ENCODE measurements at regions not wholly inside any gene's neighbourhood (a gene's known extent, or its start where the extent isn't known, plus 50 kb on each side); places are given as distances from the start of the nearest gene placed in this dataset.
"Not testable (repeated sequence)": the region's sequence is repeated elsewhere in the genome, so short reads cannot be mapped to it uniquely, and the experiment has no call there.

DNA sequence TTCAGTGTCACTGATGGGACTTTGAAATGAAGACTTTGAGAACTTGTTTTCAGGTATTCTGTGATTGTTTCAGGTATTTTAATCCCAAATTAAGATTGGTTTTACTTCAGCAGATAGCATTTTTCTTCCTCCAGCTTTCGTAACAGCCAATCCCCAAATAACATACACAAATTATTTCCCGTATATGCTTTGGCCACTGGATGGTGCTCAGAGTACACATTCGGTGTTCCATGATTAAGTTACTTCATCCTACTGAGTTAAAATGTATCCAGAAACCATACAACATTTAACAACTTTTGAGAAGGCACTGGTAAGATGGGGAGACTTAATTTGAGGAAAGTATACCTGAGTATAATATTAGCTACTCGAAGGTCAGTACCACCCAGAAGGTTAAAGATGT, 233.4 kb upstream of the FAM47A start:
- Mint-ChIP-seq H3K27ac (no peak overlapping the region), H3K27me3 (no peaks in the 10 kb centered on the region), H3K4me1 (no peaks in the 10 kb centered on the region), H3K9me3 (no peaks in the 10 kb centered on the region), H3K4me3 (no peak overlapping the region), H3K36me3 (no peaks in the 10 kb centered on the region)
- CTCF ChIA-PET, result no interaction called here
- no peak for DNase-seq

DNA sequence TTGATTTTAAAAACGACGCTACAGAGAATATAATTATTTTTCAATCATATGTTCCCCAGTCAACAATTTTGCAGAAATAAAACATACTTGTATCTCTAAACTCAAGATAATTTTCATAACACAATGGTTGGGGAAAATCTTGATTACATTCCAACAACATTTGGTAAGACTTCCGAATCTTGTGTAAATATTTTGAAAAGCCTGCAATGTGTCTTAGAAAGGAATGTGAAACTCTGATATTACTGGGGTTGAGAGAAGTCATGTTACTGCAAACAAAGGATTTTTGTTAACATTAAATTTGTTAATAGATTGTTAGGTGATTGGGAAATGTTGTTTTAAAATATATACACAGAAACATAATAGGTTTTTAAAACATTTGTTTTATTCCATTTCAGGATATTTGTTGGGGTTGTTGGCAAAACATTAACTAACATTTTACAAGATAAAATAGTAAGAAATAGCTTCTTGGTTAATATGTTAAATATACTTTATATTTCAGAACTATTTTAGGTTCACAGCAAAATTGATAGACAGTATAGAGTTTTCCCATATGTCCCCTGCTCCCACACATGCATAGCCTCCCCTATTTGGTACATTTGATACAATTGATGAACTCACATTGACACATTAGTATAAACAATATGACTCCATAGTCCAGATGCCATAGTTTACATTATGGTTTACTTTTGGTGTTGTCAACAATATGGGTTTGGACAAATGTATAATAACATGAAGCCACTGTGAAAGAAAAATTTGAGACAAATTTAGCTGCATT, 218.6 kb upstream of the FAM47A start:
- no peak overlapping the region for H3K27ac Mint-ChIP-seq
- H3K36me3 Mint-ChIP-seq, result no peaks in the 10 kb centered on the region
- DNase-seq, result no peak
- peaks cover 4% of the 10 kb centered on the region for H3K9me3 Mint-ChIP-seq
- CTCF ChIA-PET, result no interaction called here
- no peaks in the 10 kb centered on the region for H3K27me3 Mint-ChIP-seq
- H3K4me3 Mint-ChIP-seq, result no peak overlapping the region
- H3K4me1 Mint-ChIP-seq, result no peaks in the 10 kb centered on the region

- Mint-ChIP-seq H3K9me3 (peaks cover 4% of the 10 kb centered on the region), H3K27me3 (no peaks in the 10 kb centered on the region), H3K27ac (no peak overlapping the region), H3K4me3 (no peak overlapping the region), H3K4me1 (no peaks in the 10 kb centered on the region), H3K36me3 (no peaks in the 10 kb centered on the region)
- no peak for DNase-seq
- CTCF ChIA-PET, result no interaction called here
Measured at GRCh38 chrX:34343001-34343400, 210.9 kb upstream of the FAM47A start.

GRCh38 chrX:34341814-34342213, 209.7 kb upstream of the FAM47A start:
- CTCF ChIA-PET, result no interaction called here
- H3K27me3 Mint-ChIP-seq, result no peaks in the 10 kb centered on the region
- no peak overlapping the region for H3K4me3 Mint-ChIP-seq
- no peaks in the 10 kb centered on the region for H3K36me3 Mint-ChIP-seq
- H3K27ac Mint-ChIP-seq, result no peak overlapping the region
- peaks cover 2% of the 10 kb centered on the region for H3K9me3 Mint-ChIP-seq
- H3K4me1 Mint-ChIP-seq, result no peaks in the 10 kb centered on the region
- no peak for DNase-seq

DNA sequence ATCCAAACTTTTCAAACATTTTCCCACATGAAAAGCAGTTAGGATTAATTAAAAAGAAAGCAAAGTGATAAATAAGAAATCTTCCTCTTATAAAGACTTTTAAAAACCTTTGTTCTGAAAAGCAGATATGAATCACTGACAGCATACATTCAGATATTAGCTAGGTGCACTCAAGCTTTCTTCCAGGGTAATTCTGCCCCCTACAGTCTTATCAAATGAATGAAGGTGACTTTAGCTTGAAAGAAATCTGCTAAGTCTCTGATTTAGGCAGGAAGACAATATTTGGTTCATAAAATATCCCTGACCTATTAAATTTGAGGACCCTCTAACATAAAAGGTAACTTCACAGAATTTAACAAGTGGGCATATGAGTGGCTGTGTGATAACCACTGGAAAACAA, 209.1 kb upstream of the FAM47A start:
- no peak overlapping the region for H3K27ac Mint-ChIP-seq
- H3K36me3 Mint-ChIP-seq, result no peaks in the 10 kb centered on the region
- DNase-seq, result no peak
- CTCF ChIA-PET, result no interaction called here
- no peak overlapping the region for H3K4me3 Mint-ChIP-seq
- H3K9me3 Mint-ChIP-seq, result no peaks in the 10 kb centered on the region
- H3K4me1 Mint-ChIP-seq, result no peaks in the 10 kb centered on the region
- no peaks in the 10 kb centered on the region for H3K27me3 Mint-ChIP-seq

- no peak overlapping the region for H3K4me3 Mint-ChIP-seq
- no peaks in the 10 kb centered on the region for H3K36me3 Mint-ChIP-seq
- no peak for DNase-seq
- CTCF ChIA-PET, result no interaction called here
- H3K27ac Mint-ChIP-seq, result no peak overlapping the region
- no peaks in the 10 kb centered on the region for H3K9me3 Mint-ChIP-seq
- no peaks in the 10 kb centered on the region for H3K4me1 Mint-ChIP-seq
- no peaks in the 10 kb centered on the region for H3K27me3 Mint-ChIP-seq
Measured at GRCh38 chrX:34338046-34338445, 205.9 kb upstream of the FAM47A start.

GRCh38 chrX:34335376-34335775, 203.3 kb upstream of the FAM47A start:
- H3K36me3 Mint-ChIP-seq, DNase-seq, H3K9me3 Mint-ChIP-seq, H3K27ac Mint-ChIP-seq, H3K27me3 Mint-ChIP-seq, CTCF ChIA-PET, H3K4me3 Mint-ChIP-seq, H3K4me1 Mint-ChIP-seq: not testable (repeated sequence)

- no peaks in the 10 kb centered on the region for H3K4me1 Mint-ChIP-seq
- H3K27ac Mint-ChIP-seq, result no peak overlapping the region
- no peaks in the 10 kb centered on the region for H3K9me3 Mint-ChIP-seq
Measured at GRCh38 chrX:34332334-34332733, 200.2 kb upstream of the FAM47A start.

GRCh38 chrX:34325460-34325859, 193.3 kb upstream of the FAM47A start:
- CTCF ChIA-PET, result no interaction called here
- H3K27me3 Mint-ChIP-seq, result no peaks in the 10 kb centered on the region
- H3K4me3 Mint-ChIP-seq, result no peak overlapping the region
- no peak for DNase-seq
- H3K9me3 Mint-ChIP-seq, result no peaks in the 10 kb centered on the region
- no peaks in the 10 kb centered on the region for H3K36me3 Mint-ChIP-seq
- H3K27ac Mint-ChIP-seq, result no peak overlapping the region
- H3K4me1 Mint-ChIP-seq, result no peaks in the 10 kb centered on the region

More at GRCh38 chrX:34332334-34332733, 200.2 kb upstream of the FAM47A start:
- H3K27me3 Mint-ChIP-seq, result no peaks in the 10 kb centered on the region
- DNase-seq, result no peak
- CTCF ChIA-PET, result no interaction called here
- no peaks in the 10 kb centered on the region for H3K36me3 Mint-ChIP-seq
- no peak overlapping the region for H3K4me3 Mint-ChIP-seq

DNA sequence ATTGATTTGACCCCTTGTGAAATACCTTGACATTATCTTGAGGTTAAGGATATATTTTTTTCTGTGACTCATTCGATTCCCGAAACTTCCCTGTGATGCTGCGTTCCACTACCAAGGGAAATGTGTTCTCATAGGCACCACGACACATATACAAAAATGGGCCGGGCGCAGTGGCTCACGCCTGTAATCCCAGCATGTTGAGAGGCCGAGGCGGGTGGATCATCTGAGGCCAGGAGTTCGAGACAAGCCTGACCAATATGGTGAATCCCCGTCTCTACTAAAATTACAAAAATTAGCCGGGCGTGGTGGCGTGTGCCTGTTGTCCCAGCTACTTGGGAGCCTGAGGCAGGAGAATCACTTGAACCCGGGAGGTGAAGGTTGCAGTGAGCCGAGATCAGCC, 188.3 kb upstream of the FAM47A start:
- H3K9me3 Mint-ChIP-seq, DNase-seq, H3K27ac Mint-ChIP-seq, H3K36me3 Mint-ChIP-seq, H3K27me3 Mint-ChIP-seq, CTCF ChIA-PET, H3K4me1 Mint-ChIP-seq, H3K4me3 Mint-ChIP-seq: not testable (repeated sequence)

- Mint-ChIP-seq H3K4me1 (no peaks in the 10 kb centered on the region), H3K9me3 (no peaks in the 10 kb centered on the region), H3K27me3 (no peaks in the 10 kb centered on the region), H3K36me3 (no peaks in the 10 kb centered on the region), H3K4me3 (no peak overlapping the region), H3K27ac (no peak overlapping the region)
- CTCF ChIA-PET, result no interaction called here
- peak; percentile 20 for DNase-seq
Measured at GRCh38 chrX:34300871-34301270, 168.8 kb upstream of the FAM47A start.

- no peaks in the 10 kb centered on the region for H3K36me3 Mint-ChIP-seq
- H3K4me1 Mint-ChIP-seq, result no peaks in the 10 kb centered on the region
- no peak overlapping the region for H3K4me3 Mint-ChIP-seq
- H3K27ac Mint-ChIP-seq, result no peak overlapping the region
- no peaks in the 10 kb centered on the region for H3K9me3 Mint-ChIP-seq
- DNase-seq, result no peak
- CTCF ChIA-PET, result no interaction called here
- no peaks in the 10 kb centered on the region for H3K27me3 Mint-ChIP-seq
Measured at GRCh38 chrX:34299451-34299967, 167.4 kb upstream of the FAM47A start.

DNA sequence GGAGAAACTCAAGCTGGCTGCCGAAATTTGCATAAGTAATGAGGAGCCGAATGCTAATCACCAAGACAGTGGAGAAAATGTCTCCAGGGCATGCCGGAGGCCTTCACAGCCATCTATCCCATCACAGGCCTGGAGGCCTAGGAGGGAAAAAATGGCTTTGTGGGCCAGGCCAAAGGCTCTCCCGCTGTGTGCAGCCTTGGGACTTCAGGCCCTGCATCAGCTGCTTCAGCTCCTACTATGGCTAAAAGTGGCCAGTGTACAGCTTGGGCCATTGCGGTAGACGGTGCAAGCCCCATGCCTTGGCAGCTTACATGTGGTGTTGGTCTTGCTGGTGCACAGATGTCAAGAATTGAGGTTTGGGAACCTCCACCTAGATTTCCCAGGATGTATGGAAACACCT, 162.6 kb upstream of the FAM47A start:
- Mint-ChIP-seq H3K36me3 (no peaks in the 10 kb centered on the region), H3K27ac (no peak overlapping the region), H3K4me3 (no peak overlapping the region), H3K9me3 (peaks cover 3% of the 10 kb centered on the region), H3K27me3 (no peaks in the 10 kb centered on the region), H3K4me1 (no peaks in the 10 kb centered on the region)
- no peak for DNase-seq
- CTCF ChIA-PET, result no interaction called here

GRCh38 chrX:34288782-34289181, 156.7 kb upstream of the FAM47A start:
- no peaks in the 10 kb centered on the region for H3K27me3 Mint-ChIP-seq
- CTCF ChIA-PET, result no interaction called here
- no peaks in the 10 kb centered on the region for H3K9me3 Mint-ChIP-seq
- H3K4me3 Mint-ChIP-seq, result no peak overlapping the region
- H3K36me3 Mint-ChIP-seq, result no peaks in the 10 kb centered on the region
- DNase-seq, result no peak
- no peak overlapping the region for H3K27ac Mint-ChIP-seq
- H3K4me1 Mint-ChIP-seq, result no peaks in the 10 kb centered on the region

- Mint-ChIP-seq H3K36me3 (no peaks in the 10 kb centered on the region), H3K4me1 (no peaks in the 10 kb centered on the region), H3K9me3 (no peaks in the 10 kb centered on the region), H3K27ac (no peak overlapping the region), H3K27me3 (no peaks in the 10 kb centered on the region), H3K4me3 (no peak overlapping the region)
- CTCF ChIA-PET, result no interaction called here
- no peak for DNase-seq
Measured at GRCh38 chrX:34279866-34280560, 147.9 kb upstream of the FAM47A start.
